ENCODE measurements at regions not wholly inside any gene's neighbourhood (a gene's known extent, or its start where the extent isn't known, plus 50 kb on each side); places are given as distances from the start of the nearest gene placed in this dataset.

GRCh38 chr4:15339737-15340136, 88.1 kb upstream of the C1QTNF7 start:
- H3K36me3 ChIP-seq (ENCODE audit: low read length): no peaks in the 10 kb centered on the region
- no peak overlapping the region for H3K4me2 ChIP-seq (ENCODE audit: low read depth, low read length, poor library complexity, severe bottlenecking)
- H3K9ac ChIP-seq (ENCODE audit: low read length): no peak overlapping the region
- H2AFZ ChIP-seq (ENCODE audit: low read depth, low read length, severe bottlenecking): no peak overlapping the region
- no peaks in the 10 kb centered on the region for H3K79me2 ChIP-seq (ENCODE audit: insufficient read depth, low read length)
- H3K9me3 ChIP-seq (ENCODE audit: insufficient read depth, low read length): no peaks in the 10 kb centered on the region
- H3K4me3 ChIP-seq (ENCODE audit: insufficient read depth, low read length, poor library complexity, severe bottlenecking): no peak overlapping the region
- TF ChIP-seq EZH2phosphoT487 (conservative IDR thresholded peaks at IDR 0.05; ENCODE audit: low read length) (no peak), CTCF (IDR thresholded peaks at IDR 0.05; ENCODE audit: insufficient read depth, low read length, poor library complexity, severe bottlenecking) (no peak)
- no peaks in the 10 kb centered on the region for H3K9me2 ChIP-seq (replicated peaks; ENCODE audit: insufficient read depth, low read length)
- no peaks in the 10 kb centered on the region for H3K27me3 ChIP-seq (ENCODE audit: low read length)
- H3K27ac ChIP-seq (ENCODE audit: low read depth, low read length): no peak overlapping the region
- H4K20me1 ChIP-seq (ENCODE audit: low read depth, low read length): no peaks in the 10 kb centered on the region
- no peaks in the 10 kb centered on the region for H3F3A ChIP-seq (ENCODE audit: insufficient read depth)

DNA sequence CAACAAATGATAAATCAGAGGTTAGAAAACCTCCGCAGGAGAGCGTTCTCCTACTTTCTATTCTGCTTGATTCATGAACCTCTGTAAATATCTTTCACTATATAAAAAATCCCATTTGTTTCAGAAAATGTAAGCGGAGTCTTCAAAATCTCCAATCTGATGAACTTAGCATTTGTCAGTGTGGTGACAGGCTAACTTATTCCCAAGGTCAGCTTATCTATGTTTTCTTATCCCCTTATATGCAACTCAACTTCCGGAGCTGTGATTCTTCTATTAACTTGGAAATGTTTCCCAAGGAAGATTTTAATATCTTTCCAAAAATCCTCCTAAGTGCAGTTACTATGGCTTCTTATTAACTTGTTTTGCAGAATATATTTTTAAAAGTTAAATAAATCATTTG, 87.5 kb upstream of the C1QTNF7 start:
- H3K4me2 ChIP-seq (ENCODE audit: low read depth, low read length, poor library complexity, severe bottlenecking): no peak overlapping the region
- H3F3A ChIP-seq (ENCODE audit: insufficient read depth): no peaks in the 10 kb centered on the region
- no peak overlapping the region for H3K9ac ChIP-seq (ENCODE audit: low read length)
- no peak overlapping the region for H2AFZ ChIP-seq (ENCODE audit: low read depth, low read length, severe bottlenecking)
- no peak overlapping the region for H3K27ac ChIP-seq (ENCODE audit: low read depth, low read length)
- H3K9me2 ChIP-seq (replicated peaks; ENCODE audit: insufficient read depth, low read length): no peaks in the 10 kb centered on the region
- TF ChIP-seq EZH2phosphoT487 (conservative IDR thresholded peaks at IDR 0.05; ENCODE audit: low read length): no peak
- TF ChIP-seq CTCF (IDR thresholded peaks at IDR 0.05; ENCODE audit: insufficient read depth, low read length, poor library complexity, severe bottlenecking): no peak
- H3K9me3 ChIP-seq (ENCODE audit: insufficient read depth, low read length): no peaks in the 10 kb centered on the region
- H3K27me3 ChIP-seq (ENCODE audit: low read length): no peaks in the 10 kb centered on the region
- H4K20me1 ChIP-seq (ENCODE audit: low read depth, low read length): no peaks in the 10 kb centered on the region
- H3K4me3 ChIP-seq (ENCODE audit: insufficient read depth, low read length, poor library complexity, severe bottlenecking): no peak overlapping the region
- H3K36me3 ChIP-seq (ENCODE audit: low read length): no peaks in the 10 kb centered on the region
- no peaks in the 10 kb centered on the region for H3K79me2 ChIP-seq (ENCODE audit: insufficient read depth, low read length)

- H3K9me2 ChIP-seq (replicated peaks; ENCODE audit: insufficient read depth, low read length): no peaks in the 10 kb centered on the region
- H3K36me3 ChIP-seq (ENCODE audit: low read length): no peaks in the 10 kb centered on the region
- no peaks in the 10 kb centered on the region for H3K9me3 ChIP-seq (ENCODE audit: insufficient read depth, low read length)
- no peaks in the 10 kb centered on the region for H4K20me1 ChIP-seq (ENCODE audit: low read depth, low read length)
- TF ChIP-seq EZH2phosphoT487 (conservative IDR thresholded peaks at IDR 0.05; ENCODE audit: low read length): no peak
- TF ChIP-seq CTCF (IDR thresholded peaks at IDR 0.05; ENCODE audit: insufficient read depth, low read length, poor library complexity, severe bottlenecking): no peak
- no peak overlapping the region for H3K27ac ChIP-seq (ENCODE audit: low read depth, low read length)
- H3K27me3 ChIP-seq (ENCODE audit: low read length): no peaks in the 10 kb centered on the region
- H3K4me2 ChIP-seq (ENCODE audit: low read depth, low read length, poor library complexity, severe bottlenecking): no peak overlapping the region
- H3K9ac ChIP-seq (ENCODE audit: low read length): no peak overlapping the region
- no peak overlapping the region for H2AFZ ChIP-seq (ENCODE audit: low read depth, low read length, severe bottlenecking)
- no peaks in the 10 kb centered on the region for H3K79me2 ChIP-seq (ENCODE audit: insufficient read depth, low read length)
- no peak overlapping the region for H3K4me3 ChIP-seq (ENCODE audit: insufficient read depth, low read length, poor library complexity, severe bottlenecking)
- H3F3A ChIP-seq (ENCODE audit: insufficient read depth): no peaks in the 10 kb centered on the region
These were observed 86.7 kb upstream of the C1QTNF7 start for GRCh38 chr4:15340902-15341732.

Data from SU-DHL-6 (cell line).